B cell (primary cell): ENCODE measurements at regions not wholly inside any gene's neighbourhood (a gene's known extent, or its start where the extent isn't known, plus 50 kb on each side); places are given as distances from the start of the nearest gene placed in this dataset.

Experiments
- ATAC-seq: fragments of 200-7000 bp; cut with Tn5 transposase; one replicate; pipeline ENCODE4 v1.10.0; 2021; ENCODE audit warnings: low read depth, mild to moderate bottlenecking, moderate number of reproducible peaks, moderate library complexity
- CTCF ChIA-PET: fragments of 350-600 bp; sonication (Branson Sonifier 250); formaldehyde crosslinking; loops from one replicate; lab custom pipeline; 2021; ENCODE audit warnings: antibody characterized with exemption, inconsistent platforms; lab: Charles Lee
- POLR2A ChIA-PET: fragments of 350-600 bp; sonication (Branson Sonifier 250); formaldehyde crosslinking; loops from one replicate; lab custom pipeline; 2021; ENCODE audit warnings: antibody characterized with exemption; lab: Charles Lee
- DNase-seq: peaks from one replicate; pipeline ENCODE4 v3.0.0; 2013
- H2AFZ ChIP-seq: 2 replicates; pipeline ENCODE4 v1.6.1; 2012; ENCODE audit warnings: mild to moderate bottlenecking, low read depth, low read length; ENCODE audit not compliant: insufficient read depth, poor library complexity, severe bottlenecking
- H3K27ac ChIP-seq, 2 donors: 1 replicate in 1 of 2; 2 replicates in 1 of 2; pipeline ENCODE4 v1.5.1; 2012 to 2013; ENCODE audit warnings: low read length in 2 of 2, mild to moderate bottlenecking in 2 of 2, moderate library complexity in 1 of 2
- H3K27me3 ChIP-seq, 4 experiments: fragments of 200-600 bp in 1 of 4; sonication (generic) in 1 of 4; replicated peaks in 1 of 4; 1 replicate in 2 of 4; 2 replicates in 2 of 4; pipeline versions ENCODE4 v1.6.1 to v1.7.0; 2013 to 2016; ENCODE audit warnings: low read length in 3 of 4, mild to moderate bottlenecking in 2 of 4, mixed read lengths in 1 of 4, moderate library complexity in 1 of 4; ENCODE audit not compliant: insufficient read depth in 4 of 4, control insufficient read depth in 3 of 4; ENCODE audit errors: control extremely low read depth in 1 of 4
- H3K36me3 ChIP-seq, 2 experiments: replicated peaks in 1 of 2; 1 replicate in 1 of 2; 2 replicates in 1 of 2; pipeline versions ENCODE4 v1.6.1 to v1.7.1; 2013; ENCODE audit warnings: low read length in 1 of 2; ENCODE audit not compliant: insufficient read depth in 2 of 2, control insufficient read depth in 1 of 2; ENCODE audit errors: control extremely low read depth in 1 of 2, extremely low read depth in 1 of 2
- H3K4me1 ChIP-seq, 2 donors: fragments of 200-600 bp in 1 of 2; sonication (generic) in 1 of 2; 1 replicate in 1 of 2; 2 replicates in 1 of 2; pipeline versions ENCODE4 v1.5.1 to v1.6.1; 2013 to 2017; ENCODE audit warnings: low read length in 2 of 2; ENCODE audit not compliant: control insufficient read depth in 2 of 2, insufficient read depth in 2 of 2
- H3K4me2 ChIP-seq: replicated peaks from 2 replicates; pipeline ENCODE3; 2012; ENCODE audit warnings: mild to moderate bottlenecking, low read depth, low read length; ENCODE audit not compliant: poor library complexity, severe bottlenecking
- H3K4me3 ChIP-seq, 5 experiments: fragments of 200-600 bp in 1 of 5; sonication (generic) in 1 of 5; 1 replicate in 3 of 5; 2 replicates in 2 of 5; pipeline versions ENCODE4 v1.5.1 to v1.7.0; 2011 to 2016; ENCODE audit warnings: low read length in 4 of 5, mild to moderate bottlenecking in 4 of 5, low read depth in 2 of 5, control low read depth in 1 of 5, moderate library complexity in 1 of 5; ENCODE audit not compliant: insufficient read depth in 1 of 5; ENCODE audit errors: control extremely low read depth in 1 of 5, extremely low read depth in 1 of 5
- H3K79me2 ChIP-seq: fragments of 200-600 bp; sonication (generic); one replicate; pipeline ENCODE4 v1.6.0; 2016; ENCODE audit warnings: low read length; ENCODE audit not compliant: control insufficient read depth, insufficient read depth
- H3K9ac ChIP-seq: fragments of 200-600 bp; sonication (generic); 2 replicates; pipeline ENCODE4 v1.6.1; 2017; ENCODE audit warnings: mild to moderate bottlenecking, low read length, moderate library complexity
- H3K9me3 ChIP-seq, 3 donors: one replicate each; pipeline versions ENCODE4 v1.6.1 to v1.7.1; 2013; ENCODE audit warnings: low read length in 2 of 3; ENCODE audit not compliant: control insufficient read depth in 2 of 3, insufficient read depth in 1 of 3; ENCODE audit errors: control extremely low read depth in 1 of 3
- H4K20me1 ChIP-seq: 2 replicates; pipeline ENCODE4 v1.6.0; 2012; ENCODE audit warnings: mild to moderate bottlenecking, low read length; ENCODE audit not compliant: insufficient read depth, control insufficient read depth, poor library complexity, severe bottlenecking
- H3K27ac Mint-ChIP-seq: one replicate; pipeline ENCODE4 v1.8.0; 2021; ENCODE audit warnings: mixed read lengths
- H3K27me3 Mint-ChIP-seq: one replicate; pipeline ENCODE4 v1.8.0; 2021; ENCODE audit warnings: mixed read lengths
- H3K4me1 Mint-ChIP-seq: one replicate; pipeline ENCODE4 v1.8.0; 2021; ENCODE audit warnings: mixed read lengths
- H3K4me3 Mint-ChIP-seq: one replicate; pipeline ENCODE4 v1.8.0; 2021; ENCODE audit warnings: mixed read lengths
- H3K9me3 Mint-ChIP-seq: one replicate; pipeline ENCODE4 v1.8.0; 2022; ENCODE audit warnings: mixed read lengths; ENCODE audit not compliant: insufficient read depth
- EZH2 ChIP-seq: IDR thresholded peaks from 2 replicates; pipeline ENCODE4 v1.6.1; 2012; ENCODE audit warnings: borderline replicate concordance, low read depth, mild to moderate bottlenecking, moderate library complexity, low read length; ENCODE audit not compliant: insufficient read depth, poor library complexity, severe bottlenecking
- WGBS: methylation state at CpG from one replicate; pipeline ENCODE4 v1.1.5; 2013; ENCODE audit warnings: missing lambda C conversion rate; ENCODE audit not compliant: insufficient coverage; 5-methylcytosine and 5-hydroxymethylcytosine counted together
- intact Hi-C: fragments of 100-400 bp; cut with micrococcal nuclease; formaldehyde crosslinking; loops from one replicate; pipeline ENCODE4 v1.10.0; 2022
- TF ChIP-seq, protein P1 (sequence below): fragments of 200-600 bp; IDR thresholded peaks from one replicate; pipeline ENCODE4 v1.8.0; 2022; ENCODE audit warnings: antibody characterized with exemption, mild to moderate bottlenecking

DNA sequence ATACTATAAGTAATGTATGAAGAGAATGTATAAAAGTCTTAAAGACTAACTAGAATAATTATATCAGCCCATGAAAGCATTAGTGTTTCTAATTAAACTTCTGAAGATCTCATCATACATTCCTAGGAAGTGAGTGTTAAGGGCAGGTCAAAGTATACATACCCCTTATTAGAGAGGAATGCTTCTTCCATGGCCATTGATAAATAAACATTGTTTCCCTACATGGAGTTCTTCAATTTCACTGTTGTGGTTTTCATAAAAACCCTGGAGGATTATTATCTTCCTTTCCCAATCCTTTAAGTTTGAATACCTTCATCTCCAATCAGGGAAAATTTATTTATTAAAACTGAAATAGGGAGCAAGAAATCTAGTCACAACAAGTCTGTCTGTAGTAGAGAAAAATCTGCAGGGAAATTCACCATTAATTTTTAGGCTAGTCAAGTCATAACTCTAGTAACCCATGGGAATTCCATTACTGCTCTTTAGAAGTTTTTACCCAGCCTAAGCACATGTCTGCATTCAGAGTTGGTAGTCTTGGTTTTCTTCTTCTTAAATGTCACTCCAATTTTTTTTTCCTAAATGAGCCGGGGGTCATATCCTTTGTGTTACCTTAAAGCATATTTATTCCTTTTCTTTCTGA lies 147.0 kb downstream of the TNFSF18 start:
- no CpG with 5 or more reads among the region's 1 CpG for WGBS

DNA sequence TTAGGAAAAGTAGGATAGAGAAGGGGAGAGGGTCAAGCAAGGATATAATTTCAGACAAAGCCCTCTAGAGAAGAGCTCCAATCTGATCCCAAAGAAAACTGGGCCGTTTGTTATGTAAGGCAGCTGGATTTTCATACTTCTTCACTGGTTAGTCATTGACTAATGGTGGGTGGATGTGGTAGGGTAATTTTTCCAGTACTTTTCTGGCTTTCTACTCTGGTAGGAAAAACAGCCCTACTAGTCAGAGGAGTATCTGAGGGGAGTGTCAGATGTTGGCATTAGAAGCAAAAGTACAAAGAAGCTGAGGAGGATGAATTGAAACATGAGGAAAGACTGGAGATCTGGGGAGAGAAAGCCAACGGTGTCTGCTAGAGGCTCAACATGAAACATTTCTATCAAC lies 145.3 kb downstream of the TNFSF18 start:
- H3K27ac Mint-ChIP-seq: no peak overlapping the region

More for the DNA sequence above, 147.0 kb downstream of the TNFSF18 start:
- TF ChIP-seq EZH2: no peak
- TF ChIP-seq, protein P1, sequence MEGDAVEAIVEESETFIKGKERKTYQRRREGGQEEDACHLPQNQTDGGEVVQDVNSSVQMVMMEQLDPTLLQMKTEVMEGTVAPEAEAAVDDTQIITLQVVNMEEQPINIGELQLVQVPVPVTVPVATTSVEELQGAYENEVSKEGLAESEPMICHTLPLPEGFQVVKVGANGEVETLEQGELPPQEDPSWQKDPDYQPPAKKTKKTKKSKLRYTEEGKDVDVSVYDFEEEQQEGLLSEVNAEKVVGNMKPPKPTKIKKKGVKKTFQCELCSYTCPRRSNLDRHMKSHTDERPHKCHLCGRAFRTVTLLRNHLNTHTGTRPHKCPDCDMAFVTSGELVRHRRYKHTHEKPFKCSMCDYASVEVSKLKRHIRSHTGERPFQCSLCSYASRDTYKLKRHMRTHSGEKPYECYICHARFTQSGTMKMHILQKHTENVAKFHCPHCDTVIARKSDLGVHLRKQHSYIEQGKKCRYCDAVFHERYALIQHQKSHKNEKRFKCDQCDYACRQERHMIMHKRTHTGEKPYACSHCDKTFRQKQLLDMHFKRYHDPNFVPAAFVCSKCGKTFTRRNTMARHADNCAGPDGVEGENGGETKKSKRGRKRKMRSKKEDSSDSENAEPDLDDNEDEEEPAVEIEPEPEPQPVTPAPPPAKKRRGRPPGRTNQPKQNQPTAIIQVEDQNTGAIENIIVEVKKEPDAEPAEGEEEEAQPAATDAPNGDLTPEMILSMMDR: no peak
- no peak overlapping the region for H2AFZ ChIP-seq
- H3K4me2 ChIP-seq: no peak overlapping the region
- ATAC-seq (no peak), DNase-seq (no peak)
- Mint-ChIP-seq H3K27me3 (no peaks in the 10 kb centered on the region), H3K27ac (no peak overlapping the region), H3K4me3 (no peak overlapping the region), H3K4me1 (peaks cover 47% of the 10 kb centered on the region), H3K9me3 (no peaks in the 10 kb centered on the region)
- intact Hi-C loops: loop anchor here (10.0 kb wide), 2 partner anchors 301 to 511 kb away; partner anchors contain the start of gene TNFSF4
- H3K9me3 ChIP-seq: no peaks in the 10 kb centered on the region
- H3K27ac ChIP-seq: no peak overlapping the region
- no peaks in the 10 kb centered on the region for H3K27me3 ChIP-seq
- no peak overlapping the region for H3K4me3 ChIP-seq
- CTCF ChIA-PET: interaction anchor here (1.2 kb wide), 1 partner anchor 14 kb away, joined by 3 read pairs; no protein-coding TSS in a partner anchor
- no peaks in the 10 kb centered on the region for H3K79me2 ChIP-seq
- no peak overlapping the region for H3K9ac ChIP-seq
- no peaks in the 10 kb centered on the region for H4K20me1 ChIP-seq
- H3K4me1 ChIP-seq: peaks cover 33 to 35% of the 10 kb centered on the region in 2 donors
- no peaks in the 10 kb centered on the region for H3K36me3 ChIP-seq
- POLR2A ChIA-PET: no interaction called here

More for the DNA sequence above, 145.3 kb downstream of the TNFSF18 start:
- H3K27ac ChIP-seq: no peak overlapping the region
- peaks cover 28 to 29% of the 10 kb centered on the region in 2 donors for H3K4me1 ChIP-seq
- no peaks in the 10 kb centered on the region for H3K79me2 ChIP-seq
- CTCF ChIA-PET: no interaction called here
- DNase-seq (no peak), ATAC-seq (no peak)
- no peaks in the 10 kb centered on the region for H3K27me3 Mint-ChIP-seq
- no peaks in the 10 kb centered on the region for H3K9me3 Mint-ChIP-seq
- POLR2A ChIA-PET: no interaction called here
- WGBS: no CpG with 5 or more reads among the region's 2 CpGs
- no peak overlapping the region for H3K4me3 ChIP-seq
- no peak overlapping the region for H3K9ac ChIP-seq
- no peaks in the 10 kb centered on the region for H3K27me3 ChIP-seq
- peaks cover 34% of the 10 kb centered on the region for H3K4me1 Mint-ChIP-seq
- no peak overlapping the region for H3K4me3 Mint-ChIP-seq
- H2AFZ ChIP-seq: no peak overlapping the region
- no peaks in the 10 kb centered on the region for H3K9me3 ChIP-seq
- H4K20me1 ChIP-seq: no peaks in the 10 kb centered on the region
- no peak overlapping the region for H3K4me2 ChIP-seq
- TF ChIP-seq, protein P1: no peak
- H3K36me3 ChIP-seq: no peaks in the 10 kb centered on the region
- intact Hi-C loops: loop anchor here (10.0 kb wide), 2 partner anchors 299 to 509 kb away; partner anchors contain the start of gene TNFSF4
